ENCODE measurements at regions not wholly inside any gene's neighbourhood (a gene's known extent, or its start where the extent isn't known, plus 50 kb on each side); places are given as distances from the start of the nearest gene placed in this dataset.

DNA sequence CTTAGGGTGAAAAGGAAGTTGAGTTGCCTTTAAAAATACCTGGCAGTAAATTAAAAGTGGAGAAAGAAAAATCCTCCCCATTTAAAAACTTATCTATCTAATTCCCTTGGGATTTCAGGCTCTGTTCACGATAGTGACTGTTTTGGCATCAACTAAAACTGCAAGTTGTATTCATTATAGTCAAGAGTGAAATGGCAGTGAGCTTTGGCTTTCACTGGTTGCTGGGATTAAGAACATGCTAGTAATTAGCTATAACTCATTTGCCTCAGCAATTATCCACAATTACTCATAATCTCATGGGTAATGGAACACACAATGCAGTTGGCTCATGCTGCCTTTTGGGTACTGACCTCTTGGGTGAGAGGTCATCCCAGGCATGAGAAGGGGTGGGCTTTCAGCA, 250.1 kb downstream of the GAS1 start:
- TF ChIP-seq, protein P1, sequence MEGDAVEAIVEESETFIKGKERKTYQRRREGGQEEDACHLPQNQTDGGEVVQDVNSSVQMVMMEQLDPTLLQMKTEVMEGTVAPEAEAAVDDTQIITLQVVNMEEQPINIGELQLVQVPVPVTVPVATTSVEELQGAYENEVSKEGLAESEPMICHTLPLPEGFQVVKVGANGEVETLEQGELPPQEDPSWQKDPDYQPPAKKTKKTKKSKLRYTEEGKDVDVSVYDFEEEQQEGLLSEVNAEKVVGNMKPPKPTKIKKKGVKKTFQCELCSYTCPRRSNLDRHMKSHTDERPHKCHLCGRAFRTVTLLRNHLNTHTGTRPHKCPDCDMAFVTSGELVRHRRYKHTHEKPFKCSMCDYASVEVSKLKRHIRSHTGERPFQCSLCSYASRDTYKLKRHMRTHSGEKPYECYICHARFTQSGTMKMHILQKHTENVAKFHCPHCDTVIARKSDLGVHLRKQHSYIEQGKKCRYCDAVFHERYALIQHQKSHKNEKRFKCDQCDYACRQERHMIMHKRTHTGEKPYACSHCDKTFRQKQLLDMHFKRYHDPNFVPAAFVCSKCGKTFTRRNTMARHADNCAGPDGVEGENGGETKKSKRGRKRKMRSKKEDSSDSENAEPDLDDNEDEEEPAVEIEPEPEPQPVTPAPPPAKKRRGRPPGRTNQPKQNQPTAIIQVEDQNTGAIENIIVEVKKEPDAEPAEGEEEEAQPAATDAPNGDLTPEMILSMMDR (IDR thresholded peaks at IDR 0.05; ENCODE audit: poor library complexity, severe bottlenecking) = no peak
- TF ChIP-seq, protein P2, sequence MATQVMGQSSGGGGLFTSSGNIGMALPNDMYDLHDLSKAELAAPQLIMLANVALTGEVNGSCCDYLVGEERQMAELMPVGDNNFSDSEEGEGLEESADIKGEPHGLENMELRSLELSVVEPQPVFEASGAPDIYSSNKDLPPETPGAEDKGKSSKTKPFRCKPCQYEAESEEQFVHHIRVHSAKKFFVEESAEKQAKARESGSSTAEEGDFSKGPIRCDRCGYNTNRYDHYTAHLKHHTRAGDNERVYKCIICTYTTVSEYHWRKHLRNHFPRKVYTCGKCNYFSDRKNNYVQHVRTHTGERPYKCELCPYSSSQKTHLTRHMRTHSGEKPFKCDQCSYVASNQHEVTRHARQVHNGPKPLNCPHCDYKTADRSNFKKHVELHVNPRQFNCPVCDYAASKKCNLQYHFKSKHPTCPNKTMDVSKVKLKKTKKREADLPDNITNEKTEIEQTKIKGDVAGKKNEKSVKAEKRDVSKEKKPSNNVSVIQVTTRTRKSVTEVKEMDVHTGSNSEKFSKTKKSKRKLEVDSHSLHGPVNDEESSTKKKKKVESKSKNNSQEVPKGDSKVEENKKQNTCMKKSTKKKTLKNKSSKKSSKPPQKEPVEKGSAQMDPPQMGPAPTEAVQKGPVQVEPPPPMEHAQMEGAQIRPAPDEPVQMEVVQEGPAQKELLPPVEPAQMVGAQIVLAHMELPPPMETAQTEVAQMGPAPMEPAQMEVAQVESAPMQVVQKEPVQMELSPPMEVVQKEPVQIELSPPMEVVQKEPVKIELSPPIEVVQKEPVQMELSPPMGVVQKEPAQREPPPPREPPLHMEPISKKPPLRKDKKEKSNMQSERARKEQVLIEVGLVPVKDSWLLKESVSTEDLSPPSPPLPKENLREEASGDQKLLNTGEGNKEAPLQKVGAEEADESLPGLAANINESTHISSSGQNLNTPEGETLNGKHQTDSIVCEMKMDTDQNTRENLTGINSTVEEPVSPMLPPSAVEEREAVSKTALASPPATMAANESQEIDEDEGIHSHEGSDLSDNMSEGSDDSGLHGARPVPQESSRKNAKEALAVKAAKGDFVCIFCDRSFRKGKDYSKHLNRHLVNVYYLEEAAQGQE (IDR thresholded peaks at IDR 0.05; ENCODE audit: borderline replicate concordance) = no peak
- TF ChIP-seq POLR2AphosphoS5 (IDR thresholded peaks at IDR 0.05) (no peak), TAF1 (IDR thresholded peaks at IDR 0.05; ENCODE audit: low read depth) (no peak), EP300 (conservative IDR thresholded peaks at IDR 0.05; ENCODE audit: poor library complexity, severe bottlenecking) (no peak), EZH2 (IDR thresholded peaks at IDR 0.05; ENCODE audit: borderline replicate concordance, insufficient read depth, low read length, poor library complexity, severe bottlenecking) (no peak), MXI1 (conservative IDR thresholded peaks at IDR 0.05; ENCODE audit: poor library complexity, severe bottlenecking) (no peak), RAD21 (conservative IDR thresholded peaks at IDR 0.05) (no peak), SMC3 (conservative IDR thresholded peaks at IDR 0.05; ENCODE audit: poor library complexity) (no peak)

Data from neural cell (in vitro differentiated cells).